ENCODE measurements at regions not wholly inside any gene's neighbourhood (a gene's known extent, or its start where the extent isn't known, plus 50 kb on each side); places are given as distances from the start of the nearest gene placed in this dataset.

- H3K18ac ChIP-seq (ENCODE audit: insufficient read length, low read depth, low read length) = no peak overlapping the region
- TF ChIP-seq, protein P1, sequence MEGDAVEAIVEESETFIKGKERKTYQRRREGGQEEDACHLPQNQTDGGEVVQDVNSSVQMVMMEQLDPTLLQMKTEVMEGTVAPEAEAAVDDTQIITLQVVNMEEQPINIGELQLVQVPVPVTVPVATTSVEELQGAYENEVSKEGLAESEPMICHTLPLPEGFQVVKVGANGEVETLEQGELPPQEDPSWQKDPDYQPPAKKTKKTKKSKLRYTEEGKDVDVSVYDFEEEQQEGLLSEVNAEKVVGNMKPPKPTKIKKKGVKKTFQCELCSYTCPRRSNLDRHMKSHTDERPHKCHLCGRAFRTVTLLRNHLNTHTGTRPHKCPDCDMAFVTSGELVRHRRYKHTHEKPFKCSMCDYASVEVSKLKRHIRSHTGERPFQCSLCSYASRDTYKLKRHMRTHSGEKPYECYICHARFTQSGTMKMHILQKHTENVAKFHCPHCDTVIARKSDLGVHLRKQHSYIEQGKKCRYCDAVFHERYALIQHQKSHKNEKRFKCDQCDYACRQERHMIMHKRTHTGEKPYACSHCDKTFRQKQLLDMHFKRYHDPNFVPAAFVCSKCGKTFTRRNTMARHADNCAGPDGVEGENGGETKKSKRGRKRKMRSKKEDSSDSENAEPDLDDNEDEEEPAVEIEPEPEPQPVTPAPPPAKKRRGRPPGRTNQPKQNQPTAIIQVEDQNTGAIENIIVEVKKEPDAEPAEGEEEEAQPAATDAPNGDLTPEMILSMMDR (conservative IDR thresholded peaks at IDR 0.05) = no peak
- Mint-ChIP-seq H3K4me1 (peaks cover 6 to 9% of the 10 kb centered on the region in 2 experiments), H3K36me3 (ENCODE audit: insufficient read depth in 1 of 3, low read depth in 3 of 3) (no peaks in the 10 kb centered on the region), H3K9me3 (no peaks in the 10 kb centered on the region), H3K27me3 (ENCODE audit: low read depth) (no peaks in the 10 kb centered on the region), H3K27ac (no peak overlapping the region), H3K4me3 (no peak overlapping the region)
- H3K14ac ChIP-seq (ENCODE audit: insufficient read depth, low read length) = no peak overlapping the region
- H3K4ac ChIP-seq (ENCODE audit: low read depth, low read length) = no peak overlapping the region
- no peak overlapping the region for H3T11ph ChIP-seq (ENCODE audit: low read length)
- H4K20me1 ChIP-seq (ENCODE audit: control insufficient read depth, insufficient read depth, insufficient read length) = no peaks in the 10 kb centered on the region
- no peak overlapping the region for H4K8ac ChIP-seq (replicated peaks; ENCODE audit: insufficient read length, low read depth, low read length)
- H2BK120ac ChIP-seq (ENCODE audit: low read depth, low read length, poor library complexity, severe bottlenecking) = no peak overlapping the region
- no peak overlapping the region for H4K91ac ChIP-seq (ENCODE audit: insufficient read length, low read depth, low read length)
- no peaks in the 10 kb centered on the region for H3K27me3 ChIP-seq (ENCODE audit: insufficient read depth, low read length)
- no peak overlapping the region for H3K23ac ChIP-seq (ENCODE audit: insufficient read length, low read depth, low read length)
- no peak overlapping the region for H2AFZ ChIP-seq (ENCODE audit: low read length)
- H2AK5ac ChIP-seq (ENCODE audit: insufficient read length, low read length) = no peak overlapping the region
- no peak for DNase-seq
- no peaks in the 10 kb centered on the region for H3K23me2 ChIP-seq (ENCODE audit: insufficient read length, low read depth, low read length, poor library complexity, severe bottlenecking)
- H3K56ac ChIP-seq (ENCODE audit: insufficient read length, low read depth, low read length) = no peak overlapping the region
- no peaks in the 10 kb centered on the region for H3K79me2 ChIP-seq (ENCODE audit: insufficient read depth, low read length)
- H2BK12ac ChIP-seq (ENCODE audit: insufficient read length, low read depth, low read length) = no peak overlapping the region
- no peak overlapping the region for H2BK20ac ChIP-seq (ENCODE audit: low read depth, low read length, poor library complexity, severe bottlenecking)
- no peak overlapping the region for H3K27ac ChIP-seq (ENCODE audit: insufficient read length, low read depth, low read length)
- no peak overlapping the region for H2BK5ac ChIP-seq (ENCODE audit: insufficient read length, low read length)
- H3K79me1 ChIP-seq (ENCODE audit: insufficient read depth, low read depth, low read length, poor library complexity, severe bottlenecking) = no peaks in the 10 kb centered on the region
- H3K9me3 ChIP-seq (ENCODE audit: control insufficient read depth, low read depth, low read length) = no peaks in the 10 kb centered on the region
- H3K4me2 ChIP-seq (ENCODE audit: insufficient read depth, insufficient read length, low read length) = no peak overlapping the region
- no CpG with 5 or more reads among the region's 6 CpGs for WGBS (ENCODE audit: extremely low coverage, insufficient read length, low lambda C conversion rate)
- H3K4me1 ChIP-seq (ENCODE audit: insufficient read depth, low read length) = no peaks in the 10 kb centered on the region
- H2BK15ac ChIP-seq (ENCODE audit: low read depth, low read length) = no peak overlapping the region
- no peak overlapping the region for H4K5ac ChIP-seq (ENCODE audit: insufficient read length, low read depth, low read length)
- no peak overlapping the region for H3K9ac ChIP-seq (ENCODE audit: extremely low read depth, insufficient read length, low read length)
Measured at GRCh38 chr5:66238435-66238834, 94.3 kb downstream of the SREK1 start.

Measured in H9 (cell line).